ENCODE measurements at regions not wholly inside any gene's neighbourhood (a gene's known extent, or its start where the extent isn't known, plus 50 kb on each side); places are given as distances from the start of the nearest gene placed in this dataset.

DNA sequence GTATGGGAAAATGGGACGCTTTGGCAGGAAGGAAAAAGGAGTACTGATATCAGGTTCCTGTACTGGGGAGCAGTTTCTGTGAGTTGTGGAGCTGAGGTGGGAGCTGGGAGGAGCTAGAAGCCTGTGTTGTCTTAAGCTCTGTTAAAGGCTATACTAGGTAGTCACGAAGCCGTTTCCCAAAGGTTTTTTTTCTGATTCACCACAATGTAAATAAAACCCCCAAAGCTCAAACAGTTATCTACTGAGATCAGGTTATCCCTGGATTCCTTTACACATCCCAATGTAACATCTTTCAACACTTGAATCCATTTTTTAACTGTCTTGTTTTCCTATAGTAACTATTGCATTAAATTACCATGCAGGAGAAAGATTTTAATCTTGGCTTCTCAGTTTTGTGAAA, 297.4 kb upstream of the SFRP2 start:
- TF ChIP-seq CTCF (IDR thresholded peaks at IDR 0.05) (no peak), EZH2 (IDR thresholded peaks at IDR 0.05; ENCODE audit: borderline replicate concordance, insufficient read depth, low read depth, low read length, poor library complexity, severe bottlenecking) (no peak)
